Gastroesophageal sphincter (tissue), 3 donors: ENCODE measurements at regions not wholly inside any gene's neighbourhood (a gene's known extent, or its start where the extent isn't known, plus 50 kb on each side); places are given as distances from the start of the nearest gene placed in this dataset.

Experiments used
- EP300 ChIP-seq: sonication (generic); formaldehyde crosslinking; IDR thresholded peaks from one replicate; pipeline ENCODE4 v1.6.1; 2017; ENCODE audit warnings: antibody characterized with exemption, mild to moderate bottlenecking
- POLR2A ChIP-seq, 2 donors: fragments of 450-650 bp; IDR thresholded peaks; one replicate each; pipeline ENCODE4 v1.6.1; 2017; ENCODE audit warnings: antibody characterized with exemption in 2 of 2, mild to moderate bottlenecking in 2 of 2, moderate library complexity in 1 of 2
- POLR2AphosphoS5 ChIP-seq: sonication (generic); formaldehyde crosslinking; IDR thresholded peaks from one replicate; pipeline ENCODE4 v1.6.1; 2017; ENCODE audit warnings: antibody characterized with exemption
- TF ChIP-seq, protein P1 (sequence below), 4 experiments: fragments of 200-600 bp in 2 of 4; fragments of 450-650 bp in 2 of 4; sonication (generic) in 1 of 4; IDR thresholded peaks; one replicate each; pipeline ENCODE4 v1.5.1; 2017 to 2019; ENCODE audit warnings: antibody characterized with exemption in 4 of 4, mild to moderate bottlenecking in 2 of 4, moderate library complexity in 2 of 4

DNA sequence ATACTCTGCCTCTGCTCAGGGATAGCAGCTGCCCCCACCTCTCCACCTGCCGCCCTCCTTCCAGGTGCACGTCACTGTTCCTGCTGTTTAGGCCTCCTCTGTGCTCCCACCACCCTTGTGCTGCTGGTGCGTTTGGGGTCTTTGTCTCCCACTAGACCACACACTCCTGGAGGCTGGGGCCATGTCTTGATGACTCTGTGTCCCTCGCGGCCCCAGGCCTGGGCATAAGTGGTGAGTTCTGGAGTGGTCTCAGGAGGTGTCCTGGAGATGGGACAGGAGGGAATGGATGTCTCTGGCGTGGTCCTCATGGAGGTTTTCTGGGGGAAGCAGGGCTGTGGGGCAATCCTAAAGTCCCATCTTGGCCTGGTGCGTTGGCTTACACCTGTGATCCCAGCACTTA lies 132.1 kb downstream of the TFCP2L1 start:
- no peak for TF ChIP-seq EP300
- TF ChIP-seq, protein P1, sequence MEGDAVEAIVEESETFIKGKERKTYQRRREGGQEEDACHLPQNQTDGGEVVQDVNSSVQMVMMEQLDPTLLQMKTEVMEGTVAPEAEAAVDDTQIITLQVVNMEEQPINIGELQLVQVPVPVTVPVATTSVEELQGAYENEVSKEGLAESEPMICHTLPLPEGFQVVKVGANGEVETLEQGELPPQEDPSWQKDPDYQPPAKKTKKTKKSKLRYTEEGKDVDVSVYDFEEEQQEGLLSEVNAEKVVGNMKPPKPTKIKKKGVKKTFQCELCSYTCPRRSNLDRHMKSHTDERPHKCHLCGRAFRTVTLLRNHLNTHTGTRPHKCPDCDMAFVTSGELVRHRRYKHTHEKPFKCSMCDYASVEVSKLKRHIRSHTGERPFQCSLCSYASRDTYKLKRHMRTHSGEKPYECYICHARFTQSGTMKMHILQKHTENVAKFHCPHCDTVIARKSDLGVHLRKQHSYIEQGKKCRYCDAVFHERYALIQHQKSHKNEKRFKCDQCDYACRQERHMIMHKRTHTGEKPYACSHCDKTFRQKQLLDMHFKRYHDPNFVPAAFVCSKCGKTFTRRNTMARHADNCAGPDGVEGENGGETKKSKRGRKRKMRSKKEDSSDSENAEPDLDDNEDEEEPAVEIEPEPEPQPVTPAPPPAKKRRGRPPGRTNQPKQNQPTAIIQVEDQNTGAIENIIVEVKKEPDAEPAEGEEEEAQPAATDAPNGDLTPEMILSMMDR (IDR thresholded peaks at IDR 0.05) = no peak
- no peak for TF ChIP-seq POLR2AphosphoS5
- no peak for TF ChIP-seq POLR2A (IDR thresholded peaks at IDR 0.05)
